Suppressor macrophage (primary cell): ENCODE measurements at regions not wholly inside any gene's neighbourhood (a gene's known extent, or its start where the extent isn't known, plus 50 kb on each side); places are given as distances from the start of the nearest gene placed in this dataset.

Source experiments
- DNase-seq, 4 experiments: peaks; one replicate each; pipeline ENCODE4 v3.0.0-alpha.2; 2020 to 2022

DNA sequence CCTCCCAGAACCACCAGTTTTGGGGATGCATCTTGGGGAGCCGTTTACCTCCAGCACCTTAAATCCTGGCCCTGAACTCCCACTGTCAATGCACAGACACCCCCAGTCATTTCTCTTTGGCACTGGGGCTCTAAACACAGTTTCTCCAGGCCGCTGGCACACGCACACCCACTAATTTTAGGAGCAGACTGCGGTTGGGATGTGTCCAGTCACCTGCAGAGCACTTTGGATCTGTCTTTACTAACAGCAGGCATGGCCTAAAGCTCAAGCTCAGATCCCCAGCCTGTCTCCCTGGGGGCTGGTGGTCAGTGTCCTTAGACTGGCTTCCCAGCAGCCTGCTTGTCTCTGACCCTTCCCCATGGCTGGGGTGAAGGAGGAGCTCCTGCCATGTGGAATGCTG lies 49.9 kb downstream of the SYNE3 start:
- DNase-seq: no peak

- DNase-seq: no peak
Measured at GRCh38 chr14:95465936-95466335, 50.5 kb downstream of the SYNE3 start.

GRCh38 chr14:95465358-95465757 lies 51.1 kb downstream of the SYNE3 start:
- no peak for DNase-seq

DNA sequence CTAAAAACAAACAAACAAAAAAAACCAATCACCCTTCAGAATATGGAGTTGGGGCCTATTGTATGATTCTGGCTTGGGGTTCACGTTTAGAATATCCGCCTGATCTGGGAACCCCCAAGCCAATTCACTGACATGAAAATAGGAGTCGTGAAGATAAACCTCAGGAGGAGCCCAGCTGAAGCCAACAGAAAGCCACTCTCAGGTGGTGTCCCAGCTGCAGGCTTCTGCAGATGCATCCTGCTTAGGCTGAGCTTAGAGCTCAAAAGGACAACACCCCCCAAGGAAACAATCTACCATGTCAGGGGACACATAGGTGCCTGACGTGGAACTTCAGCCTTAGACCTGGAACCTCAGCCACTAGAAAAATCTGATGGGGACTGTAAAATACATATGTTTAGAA lies 51.9 kb downstream of the SYNE3 start:
- no peak for DNase-seq

DNA sequence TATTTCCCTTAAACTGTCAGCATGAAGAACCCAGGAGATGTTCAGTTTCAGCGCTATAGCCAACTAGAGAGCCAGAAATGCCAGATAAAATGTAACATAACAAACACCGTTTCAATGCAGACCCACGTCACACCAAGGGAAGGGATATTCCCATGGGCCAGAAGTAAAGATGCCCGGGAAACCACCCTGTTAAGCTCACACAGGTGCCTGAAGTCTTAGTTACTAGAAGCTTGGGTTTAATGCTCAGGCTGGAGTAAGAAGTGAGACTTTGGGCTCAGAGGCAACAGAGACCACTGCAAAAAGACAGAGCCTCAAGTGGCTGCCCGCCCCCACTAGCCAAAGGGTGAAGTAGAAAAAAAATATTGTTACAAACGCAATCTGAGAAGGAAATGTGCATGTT lies 52.3 kb downstream of the SYNE3 start:
- no peak for DNase-seq

DNA sequence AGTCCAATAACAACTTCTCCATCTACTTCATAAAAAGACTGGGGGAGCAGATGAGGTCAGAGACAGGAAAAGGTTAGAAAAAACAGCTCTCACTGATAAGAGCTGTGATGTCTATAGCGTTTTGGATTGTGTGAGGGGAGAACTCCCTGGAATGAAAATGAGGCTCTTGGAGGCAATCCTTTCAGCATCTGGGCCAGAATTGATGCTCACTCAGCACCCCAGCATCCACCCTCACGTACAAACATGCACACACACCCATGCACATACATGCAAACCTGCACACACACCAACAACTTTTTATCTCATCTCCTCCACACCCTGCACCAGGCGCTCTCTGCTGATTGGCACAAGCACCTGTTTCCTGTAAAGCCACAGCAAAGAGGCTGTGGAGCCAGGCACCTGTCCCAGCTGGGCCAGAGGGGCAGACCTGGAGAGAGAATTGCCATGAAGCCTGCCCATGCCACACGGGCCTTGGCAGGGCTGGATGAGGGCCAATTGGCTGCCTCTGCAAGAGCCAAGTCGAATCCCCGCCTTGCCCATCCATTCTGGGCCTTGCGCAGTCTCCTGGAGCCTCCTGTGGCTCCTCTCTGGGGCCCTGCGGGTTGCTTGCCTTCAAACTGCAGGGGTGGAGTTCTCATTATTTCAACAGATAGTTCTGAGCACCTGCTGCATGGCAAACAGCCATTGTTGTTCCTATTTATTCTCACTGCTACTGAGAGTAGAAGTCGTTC lies 53.1 kb downstream of the SYNE3 start:
- DNase-seq: no peak

DNA sequence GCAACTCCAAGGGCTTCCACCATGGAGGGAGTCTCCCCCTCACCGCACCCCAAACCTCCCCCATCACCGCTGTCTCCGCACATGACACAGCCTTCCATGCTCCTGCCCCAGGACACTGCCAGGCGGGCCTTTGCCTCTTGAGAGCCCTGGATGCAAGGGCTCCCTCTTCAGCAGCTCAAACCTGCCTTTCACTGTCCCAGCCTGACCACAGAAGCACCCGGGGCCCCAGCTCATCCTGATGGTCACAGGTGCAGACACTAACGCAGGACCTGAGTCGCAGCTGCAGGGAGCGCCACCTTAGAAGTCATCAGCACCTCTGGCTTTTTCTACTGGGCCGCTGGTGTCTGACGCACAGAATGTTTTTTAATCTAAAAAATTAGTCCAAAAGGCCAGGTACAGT lies 54.0 kb downstream of the SYNE3 start:
- no peak for DNase-seq

DNA sequence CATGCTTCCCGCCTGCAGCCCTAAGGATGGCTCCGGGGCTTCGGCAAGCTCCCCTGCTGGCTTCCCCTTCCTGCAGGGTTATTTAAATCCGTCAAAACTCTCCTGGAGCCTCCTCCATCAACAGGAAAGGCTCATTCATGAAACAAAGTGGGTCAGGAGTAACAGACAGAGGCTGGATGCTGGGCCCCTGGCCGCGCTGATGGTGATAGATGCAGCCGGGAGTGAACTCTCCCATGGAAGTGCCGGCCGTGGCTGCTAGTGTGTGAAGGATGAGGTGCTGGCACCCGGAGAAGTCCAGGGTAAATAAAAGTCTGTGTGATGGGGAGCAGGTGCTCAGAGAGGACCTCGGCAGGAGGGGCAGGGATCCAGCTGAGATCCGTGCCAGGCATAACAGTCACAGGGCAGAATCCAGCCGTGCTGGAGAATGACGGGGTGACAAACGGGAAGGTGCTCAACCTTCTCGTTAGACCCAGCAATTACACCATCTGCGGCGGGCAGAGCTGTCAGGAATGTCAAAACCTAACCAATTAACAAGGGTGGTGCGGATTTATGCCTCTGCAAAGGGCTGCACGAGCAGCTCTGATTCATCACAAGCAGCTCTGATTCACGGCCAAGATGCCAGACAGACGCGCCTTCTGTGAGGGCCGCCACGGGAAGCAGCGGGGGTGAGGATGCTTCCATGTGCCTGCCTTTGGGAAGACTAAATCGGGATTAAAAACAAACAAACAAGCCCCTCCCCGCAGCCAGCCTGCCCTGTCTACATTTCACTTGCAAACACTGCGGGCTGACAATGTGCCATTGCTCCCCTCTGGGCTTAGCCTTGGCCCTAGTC lies 55.6 kb downstream of the SYNE3 start:
- no peak for DNase-seq

DNA sequence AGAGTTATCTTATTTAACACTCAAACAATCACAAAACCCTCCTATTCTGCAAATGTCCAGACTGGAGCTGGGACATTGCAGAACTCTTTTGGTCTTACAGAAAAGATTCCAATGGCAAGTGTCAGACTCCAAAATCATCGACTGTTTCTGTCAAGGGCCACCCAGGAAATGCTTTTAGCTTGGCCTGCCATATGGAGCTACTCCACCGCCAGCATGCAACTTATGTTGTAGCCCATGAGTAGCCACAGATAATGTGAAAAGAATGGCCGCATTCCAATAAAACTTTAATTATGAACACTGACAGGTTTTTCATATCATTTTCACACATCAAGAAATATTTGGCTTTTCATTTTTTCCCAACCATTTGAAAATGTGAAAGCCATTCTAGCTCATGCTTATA lies 57.5 kb downstream of the SYNE3 start:
- DNase-seq: no peak

- no peak for DNase-seq
Measured at GRCh38 chr14:95458459-95458858, 58.0 kb downstream of the SYNE3 start.

DNA sequence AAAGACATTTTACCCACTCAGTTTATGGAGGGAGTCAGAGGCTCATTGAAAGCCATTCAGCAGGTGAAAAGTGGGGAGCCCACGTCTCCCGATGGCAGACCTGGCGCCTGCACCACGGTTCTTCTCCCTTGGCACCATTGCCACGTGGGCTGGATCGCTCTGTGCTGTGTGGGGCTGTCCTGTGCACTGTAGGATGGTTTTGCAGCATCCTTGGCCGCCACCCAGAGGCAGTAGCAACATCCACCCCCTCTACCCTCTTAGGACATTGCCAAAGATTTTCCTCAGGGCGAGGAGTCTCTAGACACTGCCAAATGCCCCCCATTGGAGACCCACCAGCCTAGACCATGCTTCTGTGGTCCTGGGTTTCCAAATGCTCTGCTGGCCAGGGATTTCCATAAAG lies 60.2 kb downstream of the SYNE3 start:
- DNase-seq: no peak

GRCh38 chr14:95455246-95455645 lies 61.2 kb downstream of the SYNE3 start:
- DNase-seq: no peak

DNA sequence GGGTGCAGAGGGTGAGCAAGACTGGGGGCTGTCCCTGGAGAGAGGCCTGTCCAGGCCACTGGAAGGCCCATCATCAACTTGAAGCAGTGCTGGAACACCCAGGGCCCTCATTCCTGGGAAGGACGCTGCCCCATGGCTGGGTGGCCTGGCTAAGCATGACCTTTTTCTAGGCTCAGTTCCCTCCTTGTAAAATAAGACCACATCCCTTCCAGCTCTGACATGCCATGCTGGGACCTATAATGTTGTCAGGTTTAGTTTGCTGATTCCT lies 62.8 kb downstream of the SYNE3 start:
- DNase-seq: no peak

- no peak for DNase-seq
Measured at GRCh38 chr14:95452893-95453712, 63.3 kb downstream of the SYNE3 start.

DNA sequence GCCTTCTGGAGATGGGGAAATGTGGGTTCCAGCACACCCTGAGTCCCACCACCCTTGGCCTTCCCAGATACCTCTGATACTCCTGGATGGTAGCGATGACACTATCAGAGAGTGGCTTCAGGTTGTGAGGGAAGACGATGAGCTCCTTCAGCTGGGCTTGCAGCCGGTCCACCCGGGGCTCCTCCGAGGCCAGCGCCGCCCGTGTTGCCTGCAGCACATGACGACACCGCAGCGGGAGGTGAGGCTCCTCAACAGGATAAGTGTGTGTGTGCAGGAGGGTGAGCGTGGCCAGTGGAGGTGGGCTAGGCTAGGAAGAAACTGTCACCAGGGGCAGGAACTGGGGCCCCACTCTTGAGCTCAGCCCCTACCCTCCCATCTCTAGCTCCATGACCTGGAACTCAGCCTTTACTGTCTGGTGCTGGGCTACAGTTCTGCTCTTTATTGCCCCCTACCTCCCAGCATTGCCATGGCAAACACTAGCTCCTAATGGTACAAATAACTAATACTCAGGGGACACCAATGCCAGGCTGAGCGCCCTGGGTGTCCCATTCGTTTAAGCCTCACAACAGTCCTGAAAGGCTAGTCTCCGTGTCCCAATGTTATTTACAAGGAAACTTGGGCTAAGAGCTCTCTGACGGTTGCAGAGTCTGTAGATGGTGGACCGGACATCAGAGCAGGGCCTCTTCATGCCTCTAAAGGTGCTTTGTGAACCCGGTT lies 64.1 kb downstream of the SYNE3 start:
- peak in 2 of 4 experiments; percentile 12 to 17 for DNase-seq

- DNase-seq: no peak
Measured at GRCh38 chr14:95449131-95449530, 67.3 kb downstream of the SYNE3 start.

GRCh38 chr14:95446470-95446869 lies 70.0 kb downstream of the SYNE3 start:
- DNase-seq: no peak

- no peak for DNase-seq
Measured at GRCh38 chr14:95445676-95446075, 70.8 kb downstream of the SYNE3 start.

DNA sequence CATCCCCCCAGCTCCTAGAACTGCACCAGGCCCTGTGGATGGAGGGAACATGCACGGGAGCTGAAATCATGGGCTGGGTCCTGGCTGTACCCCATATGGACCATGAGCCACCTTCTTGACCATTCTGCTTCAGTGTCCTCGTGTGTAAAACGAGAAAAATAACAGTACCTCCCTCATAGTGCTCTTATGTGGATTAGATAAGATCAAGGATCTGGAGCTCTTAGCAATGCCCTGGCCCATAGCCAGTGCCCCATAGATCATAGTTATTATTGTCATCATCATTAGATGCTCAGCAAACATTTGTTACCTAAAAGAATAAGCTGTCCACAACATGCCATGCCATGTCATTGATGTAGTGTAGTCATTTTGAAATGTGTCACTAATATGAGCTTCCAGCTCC lies 71.3 kb downstream of the SYNE3 start:
- no peak for DNase-seq

DNA sequence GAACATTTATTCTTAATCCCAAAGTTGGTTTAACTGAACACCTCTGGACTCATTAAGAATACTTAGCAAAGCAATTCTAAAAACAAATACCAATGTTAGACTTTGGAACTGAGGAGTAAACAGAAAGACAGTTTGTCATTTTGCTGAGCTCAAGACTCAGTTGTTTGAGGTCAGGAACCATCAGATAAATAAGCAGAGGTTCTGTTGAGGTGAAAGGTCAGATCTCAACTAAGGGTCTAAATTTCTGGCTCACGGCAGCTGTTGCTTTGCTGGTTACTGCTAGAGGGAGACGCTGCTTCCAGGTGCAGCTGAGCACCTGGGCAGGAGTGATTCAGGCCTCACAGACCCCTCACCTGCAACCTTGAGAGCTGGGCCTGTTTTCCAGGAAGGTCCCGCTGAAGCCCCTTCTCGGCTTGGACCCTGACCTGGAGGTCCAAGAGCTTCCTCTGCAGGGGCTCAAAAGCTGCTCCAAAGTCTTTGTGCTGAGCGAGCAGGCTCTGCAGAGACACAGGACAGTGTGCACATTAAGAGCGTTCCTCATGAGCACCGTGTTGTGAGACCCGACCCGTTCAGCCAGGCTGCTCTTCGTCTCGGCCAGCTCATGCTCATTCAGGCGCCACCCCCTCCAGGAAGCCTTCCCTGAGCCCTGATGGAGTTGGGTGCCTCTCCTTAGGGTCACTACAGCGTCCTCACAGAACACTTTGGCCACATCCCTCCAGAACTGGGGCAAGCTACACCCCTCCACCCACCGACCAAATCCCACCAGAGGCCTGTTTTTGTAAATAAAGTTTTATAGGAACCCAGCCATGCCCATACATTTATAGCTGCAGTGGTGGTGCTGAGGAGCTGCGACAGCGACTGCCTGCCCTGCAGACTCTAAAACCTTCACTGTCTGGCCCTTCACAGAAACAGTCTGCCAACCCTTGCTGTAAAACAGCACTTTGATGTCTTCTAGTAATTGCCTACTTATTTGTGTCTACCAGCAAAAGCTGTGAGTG lies 72.0 kb downstream of the SYNE3 start:
- no peak for DNase-seq

DNA sequence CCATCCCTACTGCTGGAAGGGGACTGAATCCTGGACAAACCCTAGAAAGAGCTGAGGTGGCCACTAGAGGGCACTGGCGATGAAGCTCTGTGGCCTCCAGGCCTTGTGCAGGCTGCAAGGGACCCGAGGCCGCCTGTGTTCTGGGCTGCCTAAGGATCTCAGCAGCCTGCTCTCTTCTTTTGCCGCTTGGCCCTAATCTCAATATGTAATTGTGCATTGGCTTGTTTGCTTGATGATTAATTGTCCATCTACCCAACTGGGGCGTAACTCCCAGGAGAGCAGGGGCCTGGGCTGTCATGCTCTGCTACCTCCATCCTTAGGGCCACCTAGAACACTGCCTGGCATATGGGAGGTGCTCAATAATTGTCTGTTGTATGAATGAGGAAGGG lies 73.8 kb downstream of the SYNE3 start:
- DNase-seq: peak; percentile 75 to 88 (median 84)
